GM12878 (cell line): ENCODE measurements at regions not wholly inside any gene's neighbourhood (a gene's known extent, or its start where the extent isn't known, plus 50 kb on each side); places are given as distances from the start of the nearest gene placed in this dataset.

Experiments
- ATAC-seq: fragments of 200-7000 bp; cut with Tn5 transposase; 3 replicates; pipeline ENCODE4 v1.9.1; 2020; ENCODE audit warnings: mild to moderate bottlenecking, moderate library complexity
- BruUV-seq: library from RNA; stranded (reverse); fragments of 400-500 nt; replicated peaks from 2 replicates; lab custom pipeline; 2021; lab: Mats Ljungman, UMichigan
- CTCF ChIA-PET: fragments of 300-600 bp; sonication (Branson Sonifier 250); formaldehyde crosslinking; extraction: SDS; loops from one replicate; lab custom pipeline; 2021; ENCODE audit warnings: inconsistent platforms; lab: Yijun Ruan, JAX
- POLR2A ChIA-PET: fragments of 350-600 bp; formaldehyde crosslinking; extraction: SDS; loops from one replicate; lab custom pipeline; 2021; ENCODE audit warnings: inconsistent platforms; lab: Charles Lee
- RAD21 ChIA-PET: fragments of 300-600 bp; sonication (Branson Sonifier 250); formaldehyde crosslinking; loops from one replicate; lab custom pipeline; 2023; ENCODE audit warnings: antibody characterized with exemption; ENCODE audit not compliant: unreplicated experiment; lab: Charles Lee
- SMC1A ChIA-PET: fragments of 300-600 bp; sonication (Branson Sonifier 250); formaldehyde crosslinking; loops from one replicate; lab custom pipeline; 2023; ENCODE audit not compliant: unreplicated experiment, uncharacterized antibody; lab: Charles Lee
- DNase-seq: peaks from one replicate; pipeline ENCODE4 v3.0.0-alpha.2; 2011; ENCODE audit warnings: low read depth, low spot score
- FAIRE-seq: peaks from 3 replicates; lab custom pipeline; 2011; peaks lifted over from hg19 to GRCh38; lab: Jason Lieb, UNC
- H2AFZ ChIP-seq: 2 replicates; pipeline ENCODE4 v1.6.0; 2011; ENCODE audit warnings: low read depth, low read length, control low read depth; ENCODE audit not compliant: control insufficient read depth
- H3K27ac ChIP-seq: 2 replicates; pipeline ENCODE4 v1.5.1; 2011; ENCODE audit warnings: control low read depth; ENCODE audit not compliant: control insufficient read depth, insufficient read depth
- H3K27me3 ChIP-seq, 2 experiments: replicated peaks in 1 of 2; 2 replicates each; pipeline versions ENCODE4 v1.6.0 to v1.6.1; 2011; ENCODE audit warnings: low read length in 1 of 2; ENCODE audit not compliant: control insufficient read depth in 2 of 2, insufficient read depth in 2 of 2
- H3K36me3 ChIP-seq, 2 experiments: 2 replicates each; pipeline ENCODE4 v1.5.1; 2011; ENCODE audit warnings: low read length in 1 of 2; ENCODE audit not compliant: control insufficient read depth in 2 of 2, insufficient read depth in 2 of 2
- H3K4me1 ChIP-seq: 2 replicates; pipeline ENCODE4 v1.6.1; 2011; ENCODE audit warnings: mild to moderate bottlenecking, low read length, moderate library complexity, mixed read lengths; ENCODE audit not compliant: control insufficient read depth, insufficient read depth
- H3K4me2 ChIP-seq: 2 replicates; pipeline ENCODE4 v1.6.0; 2011; ENCODE audit warnings: control low read depth; ENCODE audit not compliant: control insufficient read depth, insufficient read depth
- H3K4me3 ChIP-seq: fragments of 200-600 bp; sonication (generic); 2 replicates; pipeline ENCODE4 v1.5.1; 2016
- H3K79me2 ChIP-seq: 2 replicates; pipeline ENCODE4 v1.6.0; 2011; ENCODE audit warnings: low read length; ENCODE audit not compliant: control insufficient read depth, insufficient read depth
- H3K9ac ChIP-seq: 2 replicates; pipeline ENCODE4 v1.8.0; 2011; ENCODE audit warnings: low read length, control low read depth, mixed read lengths; ENCODE audit not compliant: control insufficient read depth, insufficient read depth
- H3K9me3 ChIP-seq: replicated peaks from 3 replicates; pipeline ENCODE4 v1.5.1; 2011; ENCODE audit warnings: mild to moderate bottlenecking, low read length; ENCODE audit not compliant: control insufficient read depth, insufficient read depth
- H4K20me1 ChIP-seq: 2 replicates; pipeline ENCODE4 v1.6.0; 2011; ENCODE audit not compliant: control insufficient read depth, insufficient read depth
- BACH1 ChIP-seq: fragments of 450-650 bp; IDR thresholded peaks from 2 replicates; pipeline ENCODE4 v1.6.1; 2017; ENCODE audit warnings: mild to moderate bottlenecking, borderline replicate concordance
- BMI1 ChIP-seq: fragments of 450-650 bp; IDR thresholded peaks from 2 replicates; pipeline ENCODE4 v1.6.1; 2016; ENCODE audit warnings: mild to moderate bottlenecking, moderate library complexity, borderline replicate concordance
- BRCA1 ChIP-seq: IDR thresholded peaks from 2 replicates; pipeline ENCODE4 v1.6.1; 2011; ENCODE audit warnings: low read depth, low read length, improper control_type of control experiment
- EP300 ChIP-seq, 2 experiments: fragments of 150-350 bp in 1 of 2; IDR thresholded peaks; 2 replicates each; pipeline ENCODE4 v1.6.1; 2011 to 2012; ENCODE audit warnings: low read depth in 2 of 2, low read length in 2 of 2, borderline replicate concordance in 1 of 2, improper control_type of control experiment in 1 of 2, inconsistent platforms in 1 of 2; ENCODE audit not compliant: control insufficient read depth in 1 of 2
- FOXK2 ChIP-seq: fragments of 450-650 bp; IDR thresholded peaks from 2 replicates; pipeline ENCODE4 v1.6.1; 2017; ENCODE audit warnings: mild to moderate bottlenecking, moderate library complexity
- GABPA ChIP-seq: IDR thresholded peaks from 2 replicates; pipeline ENCODE4 v1.6.1; 2014; ENCODE audit warnings: antibody characterized with exemption, low read depth, mild to moderate bottlenecking, inconsistent platforms
- IKZF2 ChIP-seq, 2 experiments: fragments of 450-650 bp; IDR thresholded peaks; 2 replicates each; pipeline ENCODE4 v1.6.1; 2017; ENCODE audit warnings: mild to moderate bottlenecking in 2 of 2, moderate library complexity in 2 of 2
- MYC ChIP-seq: IDR thresholded peaks from 2 replicates; pipeline ENCODE4 v1.6.1; 2011; ENCODE audit warnings: mild to moderate bottlenecking, low read length, moderate library complexity, inconsistent platforms; ENCODE audit not compliant: insufficient read depth, insufficient replicate concordance, insufficient read length, severe bottlenecking
- NFXL1 ChIP-seq: fragments of 450-650 bp; IDR thresholded peaks from 2 replicates; pipeline ENCODE4 v1.6.1; 2017; ENCODE audit warnings: antibody characterized with exemption, mild to moderate bottlenecking, borderline replicate concordance
- NFYB ChIP-seq: IDR thresholded peaks from 2 replicates; pipeline ENCODE4 v1.6.1; 2011; ENCODE audit warnings: low read depth, mild to moderate bottlenecking, low read length, improper control_type of control experiment, moderate library complexity; ENCODE audit not compliant: insufficient read depth
- PAX8 ChIP-seq: fragments of 450-650 bp; IDR thresholded peaks from 2 replicates; pipeline ENCODE4 v1.6.1; 2017; ENCODE audit warnings: mild to moderate bottlenecking, moderate library complexity
- POU2F2 ChIP-seq: IDR thresholded peaks from 3 replicates; pipeline ENCODE4 v1.6.1; 2011; ENCODE audit warnings: low read depth, mild to moderate bottlenecking, low read length, borderline replicate concordance
- TAF1 ChIP-seq: IDR thresholded peaks from 2 replicates; pipeline ENCODE4 v1.6.1; 2011; ENCODE audit warnings: mild to moderate bottlenecking, low read depth, low read length, borderline replicate concordance
- TBL1XR1 ChIP-seq: IDR thresholded peaks from 2 replicates; pipeline ENCODE4 v1.6.1; 2012; ENCODE audit warnings: low read depth, low read length, improper control_type of control experiment
- WGBS: methylation state at CpG from one replicate; pipeline ENCODE4 v1.1.6; 2016; ENCODE audit warnings: low lambda C conversion rate; ENCODE audit not compliant: insufficient replicate concordance, insufficient coverage; ENCODE audit errors: missing lambda C conversion rate; 5-methylcytosine and 5-hydroxymethylcytosine counted together
- in situ Hi-C: fragments of 300-500 bp; cut with MboI; formaldehyde crosslinking; loops from 9 replicates; pipeline ENCODE4 v1.14.3; 2018; ENCODE audit warnings: mixed read lengths
- intact Hi-C: fragments of 100-400 bp; cut with micrococcal nuclease; formaldehyde crosslinking; loops from one replicate; pipeline ENCODE4 v1.14.2; 2022; ENCODE audit not compliant: unreplicated experiment

DNA sequence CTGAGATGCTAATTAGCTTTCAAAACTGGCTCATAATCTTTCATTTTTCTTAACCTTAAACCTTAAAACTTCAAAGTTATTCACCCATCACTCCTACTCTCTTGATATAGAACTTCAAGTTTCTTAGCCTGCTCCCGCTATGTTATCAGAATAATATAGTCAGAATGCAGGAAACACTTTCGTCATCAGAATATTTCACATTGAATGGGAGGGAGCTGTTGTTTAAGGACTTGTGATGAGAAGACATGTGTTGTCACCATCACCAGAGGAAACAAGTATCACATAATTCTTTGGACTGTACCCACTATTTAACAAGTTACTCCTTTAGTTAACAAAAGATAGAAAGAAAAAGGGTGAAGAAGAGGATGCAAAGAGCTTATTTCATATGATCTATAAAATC lies 65.0 kb upstream of the FNDC3A start (continued):
- TF ChIP-seq NFYB, result no peak
- no peak for TF ChIP-seq BACH1
- TF ChIP-seq TBL1XR1, result no peak
- no peak for TF ChIP-seq NFXL1

DNA sequence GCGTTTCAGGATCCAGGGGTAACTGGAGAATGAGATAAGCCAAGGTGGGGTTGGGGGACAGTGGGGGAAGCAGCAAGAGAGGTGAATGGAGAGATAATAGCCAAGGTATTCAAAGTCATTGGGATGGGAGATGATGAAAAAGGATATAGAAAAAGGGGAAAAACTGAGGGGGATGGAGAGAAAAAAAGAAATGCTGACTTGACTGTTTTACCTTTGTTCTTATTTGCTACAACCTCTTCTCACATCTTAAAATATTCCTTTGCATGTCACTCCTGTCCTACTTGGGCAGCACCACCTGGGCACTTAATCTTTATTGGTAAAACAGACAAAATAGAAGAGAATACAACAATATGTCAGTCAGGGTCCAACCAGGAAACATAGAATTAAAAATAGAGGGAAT lies 56.0 kb upstream of the FNDC3A start:
- intact Hi-C loops, result no loop called here
- CTCF ChIA-PET, result no interaction called here

DNA sequence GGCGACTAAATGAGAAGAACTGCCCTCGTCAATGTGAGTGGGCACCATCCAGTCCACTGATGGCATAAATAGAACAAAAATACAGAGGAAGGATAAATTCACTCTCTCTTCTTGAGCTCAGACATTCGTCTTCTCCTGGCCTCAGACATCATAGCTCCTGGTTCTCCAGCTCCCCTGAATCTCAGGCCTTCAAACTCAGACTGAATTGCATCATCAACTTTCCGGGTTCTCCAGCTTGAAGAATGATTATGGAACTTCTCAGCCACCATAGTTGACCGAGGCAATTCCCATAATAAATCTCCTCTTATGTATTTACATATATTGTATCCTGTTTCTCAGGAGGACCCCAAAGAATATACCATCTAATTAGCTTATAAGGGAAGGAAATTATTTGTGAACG lies 55.0 kb upstream of the FNDC3A start:
- no TSS peak for BruUV-seq
- ChIA-PET RAD21 (no interaction called here), SMC1A (interaction anchor here (0.6 to 1.2 kb wide), 2 partner anchors 78 to 403 kb away, joined by 3 read pairs; no protein-coding TSS in a partner anchor), CTCF (no interaction called here), POLR2A (no interaction called here)
- H2AFZ ChIP-seq, result no peak overlapping the region
- H3K9me3 ChIP-seq, result no peaks in the 10 kb centered on the region
- 49% methylated on average over 6 of the region's 6 CpGs for WGBS
- no peak for ATAC-seq
- H3K27ac ChIP-seq, result no peak overlapping the region
- intact Hi-C loops (no loop called here), in situ Hi-C loops (no loop called here)
- no peak overlapping the region for H3K4me3 ChIP-seq
- no peaks in the 10 kb centered on the region for H3K79me2 ChIP-seq
- no peak for DNase-seq
- no peaks in the 10 kb centered on the region for H3K36me3 ChIP-seq
- H3K9ac ChIP-seq, result no peak overlapping the region
- no peaks in the 10 kb centered on the region for H4K20me1 ChIP-seq
- H3K4me1 ChIP-seq, result no peaks in the 10 kb centered on the region
- H3K4me2 ChIP-seq, result no peak overlapping the region
- no peak for FAIRE-seq
- no peaks in the 10 kb centered on the region; a peak in 1 of 4 replicates for H3K27me3 ChIP-seq
- TF ChIP-seq GABPA (no peak), POU2F2 (no peak), IKZF2 (IDR thresholded peaks at IDR 0.05) (no peak), TAF1 (no peak), BMI1 (no peak), NFXL1 (no peak), FOXK2 (no peak), MYC (no peak), BRCA1 (no peak), PAX8 (no peak), EP300 (IDR thresholded peaks at IDR 0.05; ENCODE audit: borderline replicate concordance in 1 of 2, control insufficient read depth in 1 of 2, low read depth in 2 of 2, low read length in 2 of 2) (no peak)

More for the DNA sequence above, 56.0 kb upstream of the FNDC3A start:
- Histone ChIP-seq H3K36me3 (no peaks in the 10 kb centered on the region), H4K20me1 (no peaks in the 10 kb centered on the region), H3K79me2 (no peaks in the 10 kb centered on the region), H3K4me3 (no peak overlapping the region), H3K27me3 (no peaks in the 10 kb centered on the region; a peak in 1 of 4 replicates), H3K4me2 (no peak overlapping the region), H2AFZ (no peak overlapping the region), H3K9me3 (no peaks in the 10 kb centered on the region), H3K27ac (no peak overlapping the region), H3K4me1 (no peaks in the 10 kb centered on the region), H3K9ac (no peak overlapping the region)
- BruUV-seq, result no TSS peak
- in situ Hi-C loops, result no loop called here
- ChIA-PET POLR2A (no interaction called here), SMC1A (no interaction called here), RAD21 (no interaction called here)
- DNase-seq (no peak), ATAC-seq (no peak), FAIRE-seq (no peak)
- WGBS, result 0% methylated on average over 1 of the region's 1 CpG
- no peak for TF ChIP-seq EP300 (IDR thresholded peaks at IDR 0.05; ENCODE audit: borderline replicate concordance in 1 of 2, control insufficient read depth in 1 of 2, low read depth in 2 of 2, low read length in 2 of 2)
